PFSK-1 (cell line): ENCODE measurements at regions not wholly inside any gene's neighbourhood (a gene's known extent, or its start where the extent isn't known, plus 50 kb on each side); places are given as distances from the start of the nearest gene placed in this dataset.

Experiments used
- FOXP2 ChIP-seq: optimal IDR thresholded peaks from 2 replicates; pipeline ENCODE3; 2011; ENCODE audit warnings: borderline replicate concordance, control low read depth, inconsistent platforms; ENCODE audit not compliant: insufficient read depth; ENCODE audit errors: extremely low read length, extremely low read depth
- POLR2AphosphoS5 ChIP-seq: IDR thresholded peaks from 2 replicates; pipeline ENCODE4 v1.6.1; 2012; ENCODE audit warnings: low read depth, mild to moderate bottlenecking, control low read depth, low read length, moderate library complexity
- REST ChIP-seq, 2 experiments: IDR thresholded peaks; 2 replicates each; pipeline versions ENCODE4 v1.6.1 to v1.8.0; 2011 to 2012; ENCODE audit warnings: low read depth in 2 of 2, low read length in 2 of 2, control low read depth in 1 of 2, inconsistent platforms in 1 of 2, mild to moderate bottlenecking in 1 of 2, moderate library complexity in 1 of 2; ENCODE audit not compliant: insufficient read depth in 1 of 2
- SIN3A ChIP-seq: IDR thresholded peaks from 2 replicates; pipeline ENCODE4 v1.6.1; 2012; ENCODE audit warnings: mild to moderate bottlenecking, low read length, moderate library complexity, borderline replicate concordance; ENCODE audit not compliant: insufficient read depth
- TAF1 ChIP-seq: IDR thresholded peaks from 2 replicates; pipeline ENCODE4 v1.6.1; 2012; ENCODE audit warnings: low read length, control low read depth, borderline replicate concordance; ENCODE audit not compliant: insufficient read depth

- TF ChIP-seq FOXP2, result no peak
- TF ChIP-seq POLR2AphosphoS5, result no peak
- no peak for TF ChIP-seq SIN3A
- no peak for TF ChIP-seq TAF1
- TF ChIP-seq REST (IDR thresholded peaks at IDR 0.05; ENCODE audit: insufficient read depth in 1 of 2, low read depth in 2 of 2, low read length in 2 of 2), result no peak
These were observed 116.0 kb upstream of the PUDP start for GRCh38 chrX:7263961-7264360.

GRCh38 chrX:7263330-7263729 is 115.4 kb upstream of the PUDP start:
- TF ChIP-seq TAF1, result no peak
- TF ChIP-seq REST (IDR thresholded peaks at IDR 0.05; ENCODE audit: insufficient read depth in 1 of 2, low read depth in 2 of 2, low read length in 2 of 2), result no peak
- no peak for TF ChIP-seq SIN3A
- no peak for TF ChIP-seq POLR2AphosphoS5
- no peak for TF ChIP-seq FOXP2

GRCh38 chrX:7262551-7262950 is 114.6 kb upstream of the PUDP start:
- no peak for TF ChIP-seq POLR2AphosphoS5
- no peak for TF ChIP-seq TAF1
- TF ChIP-seq FOXP2, result no peak
- TF ChIP-seq SIN3A, result no peak
- TF ChIP-seq REST (IDR thresholded peaks at IDR 0.05; ENCODE audit: insufficient read depth in 1 of 2, low read depth in 2 of 2, low read length in 2 of 2), result no peak

GRCh38 chrX:7261672-7262332 is 113.8 kb upstream of the PUDP start:
- TF ChIP-seq TAF1 (no peak), POLR2AphosphoS5 (no peak), REST (IDR thresholded peaks at IDR 0.05; ENCODE audit: insufficient read depth in 1 of 2, low read depth in 2 of 2, low read length in 2 of 2) (no peak), SIN3A (no peak), FOXP2 (no peak)
